ENCODE measurements at regions not wholly inside any gene's neighbourhood (a gene's known extent, or its start where the extent isn't known, plus 50 kb on each side); places are given as distances from the start of the nearest gene placed in this dataset.

DNA sequence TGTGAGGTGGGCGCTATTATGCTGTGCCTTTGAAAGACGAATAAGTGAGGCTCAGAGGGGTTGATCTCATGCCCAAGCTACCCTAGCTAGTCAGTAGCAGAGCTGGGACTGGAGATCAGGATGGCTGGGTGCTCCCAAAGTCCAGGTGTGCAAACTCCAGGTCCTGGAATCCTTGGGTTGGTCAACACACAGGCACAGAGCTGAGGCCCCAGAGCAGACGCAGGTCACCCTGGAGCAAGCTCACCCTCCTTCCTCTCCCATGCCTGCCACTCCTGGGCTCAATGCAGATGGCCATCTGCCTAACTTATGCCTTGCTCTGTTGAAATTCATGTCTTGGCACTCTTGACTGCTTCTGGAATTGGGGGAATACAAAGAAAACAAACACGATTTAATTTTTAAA lies 587.2 kb downstream of the PTPRU start:
- Histone ChIP-seq H3K27me3 (replicated peaks in 1 of 7) (peaks cover 0 to 64% (median 4%) of the 10 kb centered on the region in 7 donors), H3K4me3 (no peak overlapping the region), H3K27ac (no peak overlapping the region), H3K4me1 (no peaks in the 10 kb centered on the region), H3K9me3 (peaks cover 0 to 7% (median 0%) of the 10 kb centered on the region in 8 donors), H3K36me3 (no peaks in the 10 kb centered on the region)
- 74 to 99% (median 89%) methylated on average over 4 of the region's 4 CpGs for WGBS, 5 donors
- intact Hi-C loops (cut with DNase I; ENCODE audit: low total_unique reads): no loop called here
- DNase-seq: no peak
- no peak for TF ChIP-seq CTCF (IDR thresholded peaks at IDR 0.05 in 8 of 11, conservative IDR thresholded peaks at IDR 0.05 in 3 of 11)

DNA sequence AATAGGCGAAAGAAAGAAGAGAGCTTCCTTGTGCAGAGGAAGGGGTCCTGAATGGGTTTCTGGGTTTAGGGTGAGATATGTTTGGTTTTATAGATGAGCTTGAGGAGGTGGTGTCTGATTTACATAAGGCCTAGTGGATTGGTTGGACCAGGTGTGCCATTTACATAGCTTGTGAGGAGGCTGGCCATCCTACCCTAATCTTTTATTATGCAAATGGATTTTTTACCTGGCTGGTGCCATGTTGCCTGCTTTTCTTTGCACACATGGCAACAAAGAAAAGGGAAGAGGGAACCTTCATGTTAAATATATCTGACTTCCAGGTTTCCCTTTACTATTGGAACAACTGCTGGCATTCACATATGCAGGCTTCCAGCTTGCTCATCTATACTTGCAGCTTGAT lies 585.3 kb downstream of the PTPRU start:
- DNase-seq: no peak
- Histone ChIP-seq H3K4me3 (no peak overlapping the region), H3K27me3 (replicated peaks in 1 of 7) (peaks cover 0 to 47% (median 4%) of the 10 kb centered on the region in 7 donors), H3K27ac (no peak overlapping the region), H3K4me1 (no peaks in the 10 kb centered on the region), H3K36me3 (no peaks in the 10 kb centered on the region), H3K9me3 (peaks cover 0 to 7% (median 0%) of the 10 kb centered on the region in 8 donors)
- 92 to 100% (median 94%) methylated on average over 1 of the region's 1 CpG for WGBS, 5 donors
- no peak for TF ChIP-seq CTCF (IDR thresholded peaks at IDR 0.05 in 8 of 11, conservative IDR thresholded peaks at IDR 0.05 in 3 of 11)
- TF ChIP-seq POLR2A (IDR thresholded peaks at IDR 0.05): no peak
- no peak for TF ChIP-seq POLR2AphosphoS5 (IDR thresholded peaks at IDR 0.05)
- intact Hi-C loops (cut with DNase I; ENCODE audit: low total_unique reads): no loop called here

- no peak for DNase-seq
- peaks cover 0 to 44% (median 4%) of the 10 kb centered on the region in 7 donors for H3K27me3 ChIP-seq (replicated peaks in 1 of 7)
- no peaks in the 10 kb centered on the region for H3K36me3 ChIP-seq
- intact Hi-C loops (cut with DNase I; ENCODE audit: low total_unique reads): no loop called here
- H3K9me3 ChIP-seq: peaks cover 0 to 7% (median 0%) of the 10 kb centered on the region in 8 donors
- no peak overlapping the region for H3K27ac ChIP-seq
- TF ChIP-seq POLR2AphosphoS5 (IDR thresholded peaks at IDR 0.05) (no peak), POLR2A (IDR thresholded peaks at IDR 0.05) (no peak), CTCF (IDR thresholded peaks at IDR 0.05 in 8 of 11, conservative IDR thresholded peaks at IDR 0.05 in 3 of 11) (no peak)
- H3K4me3 ChIP-seq: no peak overlapping the region
- no peaks in the 10 kb centered on the region for H3K4me1 ChIP-seq
- WGBS, 5 donors: 59 to 82% (median 70%) methylated on average over 2 of the region's 2 CpGs
Measured at GRCh38 chr1:29820401-29820800, 584.1 kb downstream of the PTPRU start.

- intact Hi-C loops (cut with DNase I; ENCODE audit: low total_unique reads): no loop called here
- Histone ChIP-seq H3K36me3 (no peaks in the 10 kb centered on the region), H3K4me3 (no peak overlapping the region), H3K4me1 (no peaks in the 10 kb centered on the region), H3K27ac (no peak overlapping the region), H3K27me3 (replicated peaks in 1 of 7) (peaks cover 0 to 20% (median 0%) of the 10 kb centered on the region in 7 donors), H3K9me3 (no peaks in the 10 kb centered on the region)
- DNase-seq: no peak
- 66 to 73% (median 69%) methylated on average over 10 of the region's 10 CpGs for WGBS, 5 donors
- TF ChIP-seq POLR2AphosphoS5 (IDR thresholded peaks at IDR 0.05): no peak
- no peak for TF ChIP-seq CTCF (IDR thresholded peaks at IDR 0.05 in 8 of 11, conservative IDR thresholded peaks at IDR 0.05 in 3 of 11)
- no peak for TF ChIP-seq POLR2A (IDR thresholded peaks at IDR 0.05)
Measured at GRCh38 chr1:29812408-29813135, 576.2 kb downstream of the PTPRU start.

Measured in spleen (tissue), 11 donors.